K562 (cell line): ENCODE measurements at regions not wholly inside any gene's neighbourhood (a gene's known extent, or its start where the extent isn't known, plus 50 kb on each side); places are given as distances from the start of the nearest gene placed in this dataset.

Experiments used
- ATAC-seq: fragments of 200-7000 bp; cut with Tn5 transposase; 3 replicates; pipeline ENCODE4 v1.9.1; 2020; ENCODE audit warnings: moderate library complexity
- BruUV-seq: library from RNA; stranded (reverse); fragments of 400-500 nt; replicated peaks from 2 replicates; lab custom pipeline; 2021; lab: Mats Ljungman, UMichigan
- CTCF ChIA-PET: fragments of 300-600 bp; formaldehyde crosslinking; extraction: SDS; loops from one replicate; lab custom pipeline; 2021; ENCODE audit warnings: low intra/inter-chr PET ratio; lab: Yijun Ruan, JAX
- POLR2A ChIA-PET: fragments of 300-600, 350-650 bp; sonication (Branson Sonifier 250); formaldehyde crosslinking; extraction: SDS; loops from one replicate; lab custom pipeline; 2021; ENCODE audit warnings: antibody characterized with exemption, inconsistent platforms; lab: Yijun Ruan, JAX
- DNase-seq, 4 experiments: peaks; one replicate each; pipeline versions ENCODE4 v3.0.0 to v3.0.0-alpha.2; 2011 to 2018; ENCODE audit warnings: low spot score in 3 of 4, mixed read lengths in 3 of 4; ENCODE audit errors: extremely low read depth in 1 of 4
- FAIRE-seq: peaks from 2 replicates; lab custom pipeline; 2011; peaks lifted over from hg19 to GRCh38; lab: Jason Lieb, UNC
- H2AFZ ChIP-seq: 2 replicates; pipeline ENCODE4 v1.6.0; 2011; ENCODE audit warnings: low read depth, low read length, control low read depth, inconsistent platforms
- H3K27ac ChIP-seq: fragments of 200-600 bp; 3 replicates; pipeline ENCODE4 v1.8.0; 2011; ENCODE audit warnings: low read depth, mild to moderate bottlenecking, control low read depth, inconsistent platforms, low read length, moderate library complexity, mixed read lengths; ENCODE audit errors: extremely low read depth
- H3K27me3 ChIP-seq, 2 experiments: fragments of 300-600 bp in 1 of 2; 2 replicates in 1 of 2; 3 replicates in 1 of 2; pipeline versions ENCODE4 v1.6.0 to v1.8.0; 2011; ENCODE audit warnings: inconsistent platforms in 2 of 2, low read length in 2 of 2, mild to moderate bottlenecking in 1 of 2, mixed read lengths in 1 of 2, moderate library complexity in 1 of 2; ENCODE audit not compliant: control insufficient read depth in 2 of 2, insufficient read depth in 2 of 2
- H3K36me3 ChIP-seq: fragments of 300-600 bp; 3 replicates; pipeline ENCODE4 v1.8.0; 2011; ENCODE audit warnings: mild to moderate bottlenecking, low read length, inconsistent platforms; ENCODE audit not compliant: control insufficient read depth, insufficient read depth
- H3K4me1 ChIP-seq, 2 experiments: fragments of 200-600 bp in 1 of 2; replicated peaks in 1 of 2; 2 replicates in 1 of 2; 3 replicates in 1 of 2; pipeline versions ENCODE4 v1.5.1 to v1.8.0; 2011; ENCODE audit warnings: inconsistent platforms in 2 of 2, low read length in 2 of 2, mild to moderate bottlenecking in 1 of 2, mixed read lengths in 1 of 2, moderate library complexity in 1 of 2; ENCODE audit not compliant: control insufficient read depth in 2 of 2, insufficient read depth in 2 of 2
- H3K4me2 ChIP-seq: 2 replicates; pipeline ENCODE4 v1.6.1; 2011; ENCODE audit warnings: low read length, control low read depth, inconsistent platforms, mixed read lengths; ENCODE audit not compliant: insufficient read depth
- H3K4me3 ChIP-seq: fragments of 200-600 bp; sonication (generic), shearing (Covaris generic); 2 replicates; pipeline ENCODE4 v1.5.1; 2016; ENCODE audit warnings: control low read depth, inconsistent platforms
- H3K79me2 ChIP-seq: fragments of 200-600 bp; 3 replicates; pipeline ENCODE4 v1.8.0; 2011; ENCODE audit warnings: low read length, inconsistent platforms; ENCODE audit not compliant: control insufficient read depth, insufficient read depth
- H3K9ac ChIP-seq, 2 experiments: 2 replicates each; pipeline versions ENCODE4 v1.6.0 to v1.6.1; 2011; ENCODE audit warnings: low read depth in 2 of 2, low read length in 2 of 2, control low read depth in 1 of 2, inconsistent platforms in 1 of 2, mild to moderate bottlenecking in 1 of 2, mixed read lengths in 1 of 2; ENCODE audit not compliant: insufficient read depth in 1 of 2
- H3K9me1 ChIP-seq: one replicate; pipeline ENCODE4 v1.6.0; 2011; ENCODE audit warnings: inconsistent platforms, mild to moderate bottlenecking, low read length, moderate library complexity; ENCODE audit not compliant: control insufficient read depth, insufficient read depth
- H3K9me3 ChIP-seq: replicated peaks from 2 replicates; pipeline ENCODE4 v1.5.1; 2011; ENCODE audit warnings: low read depth, low read length, inconsistent platforms; ENCODE audit not compliant: control insufficient read depth, insufficient read depth
- H4K20me1 ChIP-seq: replicated peaks from 2 replicates; pipeline ENCODE4 v1.6.1; 2011; ENCODE audit warnings: low read length, inconsistent platforms, mixed read lengths; ENCODE audit not compliant: control insufficient read depth, insufficient read depth
- BRF1 ChIP-seq: IDR thresholded peaks from 3 replicates; pipeline ENCODE4 v1.6.1; 2011; ENCODE audit warnings: borderline replicate concordance, mild to moderate bottlenecking; ENCODE audit not compliant: insufficient read length; ENCODE audit errors: extremely low read depth
- CTCF ChIP-seq, 3 experiments: IDR thresholded peaks in 2 of 3; conservative IDR thresholded peaks in 1 of 3; 2 replicates each; pipeline ENCODE4 v1.5.1; 2011 to 2012; ENCODE audit warnings: low read length in 3 of 3, mild to moderate bottlenecking in 3 of 3, control low read depth in 2 of 3, improper control_type of control experiment in 1 of 3, inconsistent platforms in 1 of 3, low read depth in 1 of 3, mixed read lengths in 1 of 3, moderate library complexity in 1 of 3; ENCODE audit not compliant: insufficient read depth in 2 of 3
- FOXK1 ChIP-seq: sonication (generic); formaldehyde crosslinking; IDR thresholded peaks from 2 replicates; pipeline ENCODE4 v1.8.0; 2022; ENCODE audit warnings: missing genetic modification reagents, mild to moderate bottlenecking, borderline replicate concordance
- MTA3 ChIP-seq: fragments of 450-650 bp; formaldehyde crosslinking; IDR thresholded peaks from 2 replicates; pipeline ENCODE4 v1.6.1; 2017; ENCODE audit warnings: mild to moderate bottlenecking, borderline replicate concordance
- PHTF2 ChIP-seq: fragments of 250-450 bp; sonication (Bioruptor Pico); IDR thresholded peaks from 2 replicates; pipeline ENCODE4 v1.5.0; 2021; ENCODE audit warnings: mild to moderate bottlenecking
- RAD21 ChIP-seq, 2 experiments: fragments of 250-450 bp in 1 of 2; fragments of 450-650 bp in 1 of 2; sonication (Bioruptor Pico) in 1 of 2; formaldehyde crosslinking in 1 of 2; IDR thresholded peaks in 1 of 2; conservative IDR thresholded peaks in 1 of 2; 2 replicates each; pipeline versions ENCODE4 v1.4.0 to v1.8.0; 2020 to 2022; ENCODE audit warnings: mild to moderate bottlenecking in 2 of 2, moderate library complexity in 1 of 2
- RBM25 ChIP-seq: fragments of 200-400 bp; formaldehyde crosslinking; IDR thresholded peaks from 2 replicates; pipeline ENCODE4 v1.6.1; 2018; ENCODE audit warnings: low read length, low read depth, moderate library complexity; ENCODE audit not compliant: severe bottlenecking
- YBX1 ChIP-seq: fragments of 450-650 bp; IDR thresholded peaks from 2 replicates; pipeline ENCODE4 v1.7.1; 2016; ENCODE audit warnings: mild to moderate bottlenecking
- ZNF431 ChIP-seq: sonication (generic); formaldehyde crosslinking; IDR thresholded peaks from 2 replicates; pipeline ENCODE4 v1.8.0; 2022; ENCODE audit warnings: mild to moderate bottlenecking, missing genetic modification reagents
- ZNF766 ChIP-seq: fragments of 200-800 bp; sonication (Bioruptor generic); conservative IDR thresholded peaks from 2 replicates; pipeline ENCODE4 v1.6.1; 2016; ENCODE audit warnings: missing genetic modification characterization, missing compliant biosample characterization
- WGBS: fragments of 100-300 bp; shearing (Covaris generic); methylation state at CpG from one replicate; pipeline ENCODE4 v1.1.6; 2016; ENCODE audit warnings: low coverage, mixed read lengths; ENCODE audit not compliant: insufficient coverage; ENCODE audit errors: missing lambda C conversion rate; 5-methylcytosine and 5-hydroxymethylcytosine counted together
- in situ Hi-C: fragments of 300-500 bp; cut with MboI; formaldehyde crosslinking; loops from 4 replicates; pipeline ENCODE4 v1.15.0; 2018; ENCODE audit warnings: inconsistent platforms, mixed read lengths
- intact Hi-C: fragments of 100-400 bp; cut with micrococcal nuclease; formaldehyde crosslinking; loops from 2 replicates; pipeline ENCODE4 v1.14.2; 2022
- TF ChIP-seq, protein P1 (sequence below): fragments of 250-450 bp; sonication (Bioruptor Pico); IDR thresholded peaks from 2 replicates; pipeline ENCODE4 v1.5.0; 2021; ENCODE audit warnings: mild to moderate bottlenecking, borderline replicate concordance

GRCh38 chr13:29679396-29680053 lies 84.0 kb upstream of the SLC7A1 start:
- 3% methylated on average over 9 of the region's 9 CpGs for WGBS
- intact Hi-C loops: no loop called here
- no peak overlapping the region for H3K9ac ChIP-seq
- BruUV-seq: no TSS peak
- peaks cover 0 to 11% of the 10 kb centered on the region in 2 experiments; a peak in 2 of 5 replicates for H3K27me3 ChIP-seq
- no peaks in the 10 kb centered on the region; the same call in 1 of the 2 replicates for H4K20me1 ChIP-seq
- FAIRE-seq (no peak), ATAC-seq (no peak), DNase-seq (no peak)
- H3K27ac ChIP-seq: no peak overlapping the region
- TF ChIP-seq RAD21 (CRISPR knock-in tag; conservative IDR thresholded peaks at IDR 0.05 in 1 of 2, IDR thresholded peaks at IDR 0.05 in 1 of 2): 0 out of 4 replicates have a peak, but pooled peaks of 1 of the 2 experiments have one; percentile 6
- no peak for TF ChIP-seq FOXK1
- ChIA-PET POLR2A (no interaction called here), CTCF (no interaction called here)
- no peak overlapping the region for H3K4me3 ChIP-seq
- no peak overlapping the region for H2AFZ ChIP-seq
- no peaks in the 10 kb centered on the region for H3K36me3 ChIP-seq
- no peaks in the 10 kb centered on the region for H3K79me2 ChIP-seq
- H3K4me2 ChIP-seq: no peak overlapping the region
- in situ Hi-C loops: no loop called here
- H3K4me1 ChIP-seq: no peaks in the 10 kb centered on the region
- no peaks in the 10 kb centered on the region for H3K9me1 ChIP-seq
- H3K9me3 ChIP-seq: no peaks in the 10 kb centered on the region

- H3K9me3 ChIP-seq: no peaks in the 10 kb centered on the region
- FAIRE-seq (no peak), DNase-seq (no peak), ATAC-seq (no peak)
- intact Hi-C loops (no loop called here), in situ Hi-C loops (no loop called here)
- H3K9ac ChIP-seq: no peak overlapping the region
- no peak overlapping the region for H3K4me3 ChIP-seq
- H3K4me2 ChIP-seq: no peak overlapping the region
- H3K4me1 ChIP-seq: no peaks in the 10 kb centered on the region
- no peaks in the 10 kb centered on the region for H3K36me3 ChIP-seq
- no peak overlapping the region for H2AFZ ChIP-seq
- H3K27me3 ChIP-seq: peaks cover 0 to 11% of the 10 kb centered on the region in 2 experiments; a peak in 2 of 5 replicates
- H3K9me1 ChIP-seq: no peaks in the 10 kb centered on the region
- H3K27ac ChIP-seq: no peak overlapping the region
- BruUV-seq: no TSS peak
- 0% methylated on average over 5 of the region's 5 CpGs for WGBS
- CTCF ChIA-PET: no interaction called here
- H4K20me1 ChIP-seq: no peaks in the 10 kb centered on the region; the same call in 1 of the 2 replicates
- no peaks in the 10 kb centered on the region for H3K79me2 ChIP-seq
- POLR2A ChIA-PET: no interaction called here
- TF ChIP-seq CTCF (IDR thresholded peaks at IDR 0.05 in 2 of 3, conservative IDR thresholded peaks at IDR 0.05 in 1 of 3; ENCODE audit: insufficient read depth in 2 of 3, low read depth in 1 of 3, low read length in 3 of 3) (no peak), RBM25 (no peak), ZNF431 (CRISPR knock-in tag) (no peak), MTA3 (no peak), PHTF2 (CRISPR knock-in tag) (no peak), BRF1 (no peak), ZNF766 (CRISPR knock-in tag) (no peak), YBX1 (no peak)
- TF ChIP-seq, protein P1, sequence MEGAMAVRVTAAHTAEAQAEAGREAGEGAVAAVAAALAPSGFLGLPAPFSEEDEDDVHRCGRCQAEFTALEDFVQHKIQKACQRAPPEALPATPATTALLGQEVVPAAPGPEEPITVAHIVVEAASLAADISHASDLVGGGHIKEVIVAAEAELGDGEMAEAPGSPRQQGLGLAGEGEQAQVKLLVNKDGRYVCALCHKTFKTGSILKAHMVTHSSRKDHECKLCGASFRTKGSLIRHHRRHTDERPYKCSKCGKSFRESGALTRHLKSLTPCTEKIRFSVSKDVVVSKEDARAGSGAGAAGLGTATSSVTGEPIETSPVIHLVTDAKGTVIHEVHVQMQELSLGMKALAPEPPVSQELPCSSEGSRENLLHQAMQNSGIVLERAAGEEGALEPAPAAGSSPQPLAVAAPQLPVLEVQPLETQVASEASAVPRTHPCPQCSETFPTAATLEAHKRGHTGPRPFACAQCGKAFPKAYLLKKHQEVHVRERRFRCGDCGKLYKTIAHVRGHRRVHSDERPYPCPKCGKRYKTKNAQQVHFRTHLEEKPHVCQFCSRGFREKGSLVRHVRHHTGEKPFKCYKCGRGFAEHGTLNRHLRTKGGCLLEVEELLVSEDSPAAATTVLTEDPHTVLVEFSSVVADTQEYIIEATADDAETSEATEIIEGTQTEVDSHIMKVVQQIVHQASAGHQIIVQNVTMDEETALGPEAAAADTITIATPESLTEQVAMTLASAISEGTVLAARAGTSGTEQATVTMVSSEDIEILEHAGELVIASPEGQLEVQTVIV (CRISPR knock-in tag): no peak
These were observed 82.1 kb upstream of the SLC7A1 start for GRCh38 chr13:29677627-29678026.
